OCI-LY1 (cell line): ENCODE measurements at regions not wholly inside any gene's neighbourhood (a gene's known extent, or its start where the extent isn't known, plus 50 kb on each side); places are given as distances from the start of the nearest gene placed in this dataset.

Source experiments
- CTCF ChIP-seq: fragments of 200-600 bp; sonication (generic), shearing (Covaris generic); IDR thresholded peaks from 2 replicates; pipeline ENCODE4 v1.5.1; 2017; ENCODE audit warnings: mild to moderate bottlenecking, antibody characterized with exemption, low read length, moderate library complexity, mixed read lengths
- EZH2 ChIP-seq: fragments of 200-600 bp; sonication (generic), shearing (Covaris generic); IDR thresholded peaks from 2 replicates; pipeline ENCODE4 v1.8.0; 2017; ENCODE audit warnings: borderline replicate concordance, mixed run types, mild to moderate bottlenecking, antibody characterized with exemption, low read length, moderate library complexity, mixed read lengths

- no peak for TF ChIP-seq EZH2
- no peak for TF ChIP-seq CTCF
These were observed 259.4 kb upstream of the MAN1A1 start for GRCh38 chr6:119608994-119609393.
